Choroid plexus epithelial cell (primary cell): ENCODE measurements at regions not wholly inside any gene's neighbourhood (a gene's known extent, or its start where the extent isn't known, plus 50 kb on each side); places are given as distances from the start of the nearest gene placed in this dataset.

Experiments used
- DNase-seq: peaks from one replicate; pipeline ENCODE4 v3.0.0-alpha.2; 2010; ENCODE audit warnings: low read depth
- H3K4me3 ChIP-seq: 2 replicates; pipeline ENCODE4 v1.5.1; 2011; ENCODE audit warnings: low read depth, mild to moderate bottlenecking, control low read depth, low read length, moderate library complexity
- TF ChIP-seq, protein P1 (sequence below): conservative IDR thresholded peaks from 2 replicates; pipeline ENCODE4 v1.5.1; 2011; ENCODE audit warnings: low read depth, mild to moderate bottlenecking, control low read depth, inconsistent platforms, low read length, moderate library complexity

DNA sequence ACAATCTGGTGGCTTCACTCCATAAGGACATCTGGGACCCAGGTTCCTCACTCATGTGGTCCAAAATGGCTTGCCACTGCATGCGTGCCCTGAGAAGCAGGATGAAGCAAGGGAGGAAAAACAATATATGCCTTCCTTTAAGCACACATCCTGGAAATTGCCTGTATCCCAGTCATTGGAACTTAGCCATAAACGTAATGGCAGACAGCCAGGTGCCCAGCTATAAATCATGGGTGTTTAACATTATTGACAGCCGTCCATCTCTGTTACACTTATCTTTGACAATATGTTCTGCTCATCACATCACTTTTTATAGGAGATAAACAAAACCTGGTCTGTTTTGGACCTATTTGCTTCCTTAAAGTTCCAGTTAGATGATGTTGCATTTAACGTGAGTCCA lies 181.0 kb downstream of the AASDH start:
- DNase-seq: no peak
- TF ChIP-seq, protein P1, sequence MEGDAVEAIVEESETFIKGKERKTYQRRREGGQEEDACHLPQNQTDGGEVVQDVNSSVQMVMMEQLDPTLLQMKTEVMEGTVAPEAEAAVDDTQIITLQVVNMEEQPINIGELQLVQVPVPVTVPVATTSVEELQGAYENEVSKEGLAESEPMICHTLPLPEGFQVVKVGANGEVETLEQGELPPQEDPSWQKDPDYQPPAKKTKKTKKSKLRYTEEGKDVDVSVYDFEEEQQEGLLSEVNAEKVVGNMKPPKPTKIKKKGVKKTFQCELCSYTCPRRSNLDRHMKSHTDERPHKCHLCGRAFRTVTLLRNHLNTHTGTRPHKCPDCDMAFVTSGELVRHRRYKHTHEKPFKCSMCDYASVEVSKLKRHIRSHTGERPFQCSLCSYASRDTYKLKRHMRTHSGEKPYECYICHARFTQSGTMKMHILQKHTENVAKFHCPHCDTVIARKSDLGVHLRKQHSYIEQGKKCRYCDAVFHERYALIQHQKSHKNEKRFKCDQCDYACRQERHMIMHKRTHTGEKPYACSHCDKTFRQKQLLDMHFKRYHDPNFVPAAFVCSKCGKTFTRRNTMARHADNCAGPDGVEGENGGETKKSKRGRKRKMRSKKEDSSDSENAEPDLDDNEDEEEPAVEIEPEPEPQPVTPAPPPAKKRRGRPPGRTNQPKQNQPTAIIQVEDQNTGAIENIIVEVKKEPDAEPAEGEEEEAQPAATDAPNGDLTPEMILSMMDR: no peak

DNA sequence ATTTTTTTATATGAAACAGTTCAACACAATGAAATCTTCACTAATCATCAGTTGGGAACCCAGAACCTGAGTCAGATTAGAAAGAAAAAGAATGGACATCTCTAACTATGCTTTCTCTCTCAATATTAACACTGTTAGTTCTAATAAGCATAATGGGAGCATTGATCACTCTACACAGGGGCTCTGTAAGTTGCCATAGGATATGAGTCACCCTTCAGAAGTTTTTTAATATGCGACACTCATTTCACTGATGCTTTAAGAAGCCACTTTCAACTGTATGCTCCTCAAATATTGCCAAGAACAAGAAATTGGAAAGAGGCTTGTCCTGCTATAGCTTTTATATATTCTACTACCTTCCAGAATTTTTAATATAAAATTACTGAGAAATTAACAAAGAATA lies 187.0 kb downstream of the AASDH start:
- no peak for DNase-seq
- no peak overlapping the region for H3K4me3 ChIP-seq
- TF ChIP-seq, protein P1: no peak

More for the DNA sequence above, 181.0 kb downstream of the AASDH start:
- H3K4me3 ChIP-seq: no peak overlapping the region

DNA sequence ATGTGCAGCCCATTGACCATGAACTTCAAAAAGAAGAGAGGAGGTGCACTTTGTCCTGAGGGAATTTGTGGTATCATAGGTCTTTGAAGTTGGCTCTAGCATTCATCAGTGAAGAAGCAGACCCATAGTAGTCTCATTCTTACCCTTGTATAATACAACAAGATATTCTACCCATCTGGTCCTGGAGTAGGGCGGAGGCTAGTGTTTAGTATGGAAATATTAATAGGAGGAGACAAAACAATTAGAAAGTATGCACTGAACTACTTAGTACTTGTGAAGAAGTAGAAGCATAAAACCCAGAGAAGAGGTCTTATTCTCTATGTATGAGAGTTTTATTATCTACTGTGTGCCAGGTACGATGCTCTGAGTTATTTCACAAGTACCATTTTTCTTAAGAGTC lies 189.0 kb downstream of the AASDH start:
- TF ChIP-seq, protein P1: no peak
- H3K4me3 ChIP-seq: no peak overlapping the region
- no peak for DNase-seq

DNA sequence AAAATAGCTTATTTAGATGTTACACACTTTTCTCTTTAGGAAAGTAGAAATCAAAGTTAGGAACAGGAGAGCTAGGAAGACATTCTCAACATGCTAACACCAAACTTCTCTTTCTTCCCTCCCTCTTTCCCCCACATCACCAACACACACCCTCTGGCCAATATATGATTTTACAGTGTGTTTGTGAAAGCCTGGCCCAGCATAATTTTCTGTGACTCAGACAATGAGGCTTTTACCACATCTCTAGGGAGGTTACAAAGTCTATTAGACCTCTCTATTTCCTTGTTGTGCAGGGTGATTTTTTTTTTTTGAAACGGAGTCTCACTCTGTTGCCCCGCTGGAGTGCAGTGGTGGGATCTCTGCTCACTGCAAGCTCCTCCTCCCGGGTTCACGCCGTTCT lies 189.9 kb downstream of the AASDH start:
- H3K4me3 ChIP-seq: no peak overlapping the region
- TF ChIP-seq, protein P1: no peak
- no peak for DNase-seq

DNA sequence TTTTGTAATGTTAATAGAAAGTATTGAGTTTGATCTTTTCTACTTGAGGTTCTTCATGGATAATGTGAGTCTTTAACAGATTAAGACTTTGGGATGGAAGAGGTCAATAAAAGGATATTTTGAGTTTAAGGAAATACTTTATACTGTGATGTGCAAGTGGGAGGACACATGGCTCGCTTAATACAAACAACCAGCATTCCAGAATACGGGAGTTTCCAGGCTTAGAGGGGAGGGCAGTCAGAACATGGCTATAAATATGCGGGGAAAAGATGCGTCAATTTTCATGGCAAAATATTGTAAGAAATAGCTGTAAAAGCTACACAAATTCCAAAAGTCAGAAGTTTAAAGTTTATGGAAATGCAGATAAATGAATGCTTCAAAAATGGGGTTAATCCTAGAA lies 192.3 kb downstream of the AASDH start:
- TF ChIP-seq, protein P1: no peak
- DNase-seq: no peak
- no peak overlapping the region for H3K4me3 ChIP-seq

- no peak for DNase-seq
- no peak overlapping the region for H3K4me3 ChIP-seq
- TF ChIP-seq, protein P1: no peak
These were observed 195.8 kb downstream of the AASDH start for GRCh38 chr4:56191534-56191933.

DNA sequence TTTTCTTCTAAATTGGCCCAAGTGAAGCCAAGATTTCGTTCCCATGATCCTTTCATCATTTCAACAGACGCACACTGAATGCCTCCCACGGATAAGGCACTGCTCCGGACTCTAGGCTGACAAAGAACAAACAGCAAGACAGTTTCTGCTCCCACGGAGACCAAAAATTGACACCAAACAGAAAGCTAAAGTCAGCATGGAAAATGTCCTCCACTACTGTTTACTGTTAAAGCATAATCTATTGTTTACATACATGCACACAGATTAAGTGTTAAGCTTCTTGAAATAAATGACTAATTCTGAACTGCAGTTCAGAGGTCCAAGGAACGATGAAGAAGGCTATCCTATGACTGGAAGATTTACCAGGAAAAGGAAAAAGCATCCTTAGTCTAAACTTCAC lies 199.6 kb downstream of the AASDH start:
- no peak overlapping the region for H3K4me3 ChIP-seq
- DNase-seq: peak; percentile 19
- TF ChIP-seq, protein P1: no peak
